ENCODE measurements at regions not wholly inside any gene's neighbourhood (a gene's known extent, or its start where the extent isn't known, plus 50 kb on each side); places are given as distances from the start of the nearest gene placed in this dataset.

DNA sequence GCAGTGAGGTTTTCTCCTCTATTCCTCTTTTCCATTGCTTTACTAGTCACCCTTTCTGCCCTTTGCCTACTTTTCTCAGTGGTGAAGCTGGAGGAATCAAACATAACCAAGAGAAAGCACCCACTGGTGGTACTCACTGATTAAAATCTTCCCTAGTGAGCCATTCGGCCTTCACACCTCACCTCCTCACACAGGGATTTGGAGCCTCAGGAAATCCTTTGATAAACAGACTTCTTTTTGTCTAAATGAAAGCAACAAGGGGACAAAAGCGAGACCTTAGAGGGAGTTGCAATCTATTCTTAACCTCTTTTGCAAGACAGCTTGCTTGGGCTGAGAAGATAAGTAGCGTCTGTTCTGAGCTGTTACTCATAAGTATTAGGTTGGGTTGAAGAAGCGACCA, 572.6 kb downstream of the ZNF674 start:
- Mint-ChIP-seq H3K4me3 (no peak overlapping the region), H3K36me3 (ENCODE audit: low read depth) (no peaks in the 10 kb centered on the region), H3K27me3 (ENCODE audit: low read depth, poor library complexity) (no peaks in the 10 kb centered on the region), H3K27ac (no peak overlapping the region), H3K4me1 (no peaks in the 10 kb centered on the region), H3K9me3 (peaks cover 50% of the 10 kb centered on the region)
- TF ChIP-seq CTCF (IDR thresholded peaks at IDR 0.05): no peak
- no peak for DNase-seq

DNA sequence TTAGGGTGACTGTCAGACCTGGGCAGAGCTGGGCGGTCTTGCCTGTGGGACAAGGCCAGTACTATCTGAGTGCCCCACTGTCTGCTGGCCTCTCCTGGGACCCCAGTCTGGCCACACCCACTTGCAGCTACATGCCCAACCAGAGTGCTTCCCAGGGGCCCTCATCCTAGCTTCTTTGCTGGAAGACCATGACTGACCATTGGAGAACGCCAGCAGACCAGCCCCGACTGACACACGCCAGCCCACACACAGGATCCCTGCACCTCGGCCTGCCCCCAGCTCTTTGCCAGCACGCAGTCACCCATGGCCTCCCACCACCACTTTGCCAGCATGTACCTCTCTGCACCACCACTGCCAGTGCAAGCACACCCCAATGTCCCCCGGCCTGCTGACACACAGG, 585.7 kb downstream of the ZNF674 start:
- peaks cover 7% of the 10 kb centered on the region for H3K36me3 Mint-ChIP-seq (ENCODE audit: low read depth)
- H3K9me3 Mint-ChIP-seq: peaks cover 38% of the 10 kb centered on the region
- H3K27me3 Mint-ChIP-seq (ENCODE audit: low read depth, poor library complexity): peaks cover 8% of the 10 kb centered on the region
- no peak overlapping the region for H3K27ac Mint-ChIP-seq
- no peak for TF ChIP-seq CTCF (IDR thresholded peaks at IDR 0.05)
- H3K4me3 Mint-ChIP-seq: no peak overlapping the region
- DNase-seq: no peak
- H3K4me1 Mint-ChIP-seq: no peaks in the 10 kb centered on the region

GRCh38 chrX:45956191-45956870, 588.9 kb downstream of the ZNF674 start:
- peaks cover 4% of the 10 kb centered on the region for H3K4me1 Mint-ChIP-seq
- TF ChIP-seq CTCF (IDR thresholded peaks at IDR 0.05): no peak
- H3K27me3 Mint-ChIP-seq (ENCODE audit: low read depth, poor library complexity): peaks cover 8% of the 10 kb centered on the region
- peaks cover 7% of the 10 kb centered on the region for H3K36me3 Mint-ChIP-seq (ENCODE audit: low read depth)
- no peak overlapping the region for H3K27ac Mint-ChIP-seq
- peaks cover 20% of the 10 kb centered on the region for H3K9me3 Mint-ChIP-seq
- H3K4me3 Mint-ChIP-seq: no peak overlapping the region
- DNase-seq: no peak

GRCh38 chrX:45955661-45956060, 589.6 kb downstream of the ZNF674 start:
- DNase-seq: no peak
- Mint-ChIP-seq H3K27ac (no peak overlapping the region), H3K4me1 (peaks cover 4% of the 10 kb centered on the region), H3K36me3 (ENCODE audit: low read depth) (peaks cover 3% of the 10 kb centered on the region), H3K4me3 (no peak overlapping the region), H3K27me3 (ENCODE audit: low read depth, poor library complexity) (peaks cover 8% of the 10 kb centered on the region), H3K9me3 (peaks cover 16% of the 10 kb centered on the region)
- TF ChIP-seq CTCF (IDR thresholded peaks at IDR 0.05): no peak

DNA sequence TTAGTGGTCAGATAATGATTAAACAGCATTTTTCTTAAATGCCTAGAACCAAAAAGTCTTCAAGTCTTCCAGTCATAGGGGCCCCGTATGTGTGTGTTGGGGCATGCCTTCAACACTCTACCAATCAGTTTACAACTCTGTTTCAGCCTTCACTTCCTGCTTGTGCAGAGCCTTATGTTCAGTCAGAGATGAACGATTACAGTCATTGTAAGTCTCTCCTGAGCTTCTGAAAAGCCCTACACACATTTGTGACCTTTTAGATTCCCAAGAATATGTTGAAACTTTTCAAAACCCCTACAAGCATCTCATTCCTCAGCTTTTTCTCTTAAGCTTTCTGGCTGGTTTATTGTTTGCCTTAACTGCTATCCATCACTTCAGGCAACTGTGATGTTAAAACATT, 591.2 kb downstream of the ZNF674 start:
- Mint-ChIP-seq H3K9me3 (peaks cover 7% of the 10 kb centered on the region), H3K27ac (peak overlapping the region; percentile 49), H3K4me1 (peaks cover 4% of the 10 kb centered on the region), H3K27me3 (ENCODE audit: low read depth, poor library complexity) (peaks cover 4% of the 10 kb centered on the region), H3K4me3 (no peak overlapping the region), H3K36me3 (ENCODE audit: low read depth) (no peaks in the 10 kb centered on the region)
- DNase-seq: no peak
- TF ChIP-seq CTCF (IDR thresholded peaks at IDR 0.05): no peak

GRCh38 chrX:45952030-45952429, 593.2 kb downstream of the ZNF674 start:
- TF ChIP-seq CTCF (IDR thresholded peaks at IDR 0.05): no peak
- Mint-ChIP-seq H3K36me3 (ENCODE audit: low read depth) (no peaks in the 10 kb centered on the region), H3K4me1 (peaks cover 4% of the 10 kb centered on the region), H3K4me3 (no peak overlapping the region), H3K9me3 (peaks cover 6% of the 10 kb centered on the region), H3K27me3 (ENCODE audit: low read depth, poor library complexity) (no peaks in the 10 kb centered on the region), H3K27ac (no peak overlapping the region)
- DNase-seq: no peak
